Spleen (tissue), 11 donors: ENCODE measurements at regions not wholly inside any gene's neighbourhood (a gene's known extent, or its start where the extent isn't known, plus 50 kb on each side); places are given as distances from the start of the nearest gene placed in this dataset.

Experiments used
- DNase-seq: peaks from one replicate; pipeline ENCODE4 v3.0.0-alpha.2; 2020
- H3K27ac ChIP-seq, 8 donors: fragments of 200-600 bp; sonication (generic) in 7 of 8; 1 replicate in 4 of 8; 2 replicates in 4 of 8; pipeline versions ENCODE4 v1.5.0 to v1.8.0; 2016 to 2021; ENCODE audit warnings: inconsistent platforms in 4 of 8, mild to moderate bottlenecking in 4 of 8, moderate library complexity in 1 of 8
- H3K27me3 ChIP-seq, 7 donors: fragments of 200-600 bp; sonication (generic) in 6 of 7; replicated peaks in 1 of 7; 1 replicate in 4 of 7; 2 replicates in 3 of 7; pipeline versions ENCODE4 v1.5.0 to v1.8.0; 2016 to 2021; ENCODE audit warnings: inconsistent platforms in 3 of 7, mild to moderate bottlenecking in 1 of 7
- H3K36me3 ChIP-seq, 6 donors: fragments of 200-600 bp; sonication (generic) in 5 of 6; 1 replicate in 4 of 6; 2 replicates in 2 of 6; pipeline versions ENCODE4 v1.5.0 to v1.8.0; 2016 to 2021; ENCODE audit warnings: inconsistent platforms in 2 of 6
- H3K4me1 ChIP-seq, 6 donors: fragments of 200-600 bp; sonication (generic) in 5 of 6; 1 replicate in 3 of 6; 2 replicates in 3 of 6; pipeline versions ENCODE4 v1.5.0 to v1.8.0; 2016 to 2021; ENCODE audit warnings: inconsistent platforms in 3 of 6
- H3K4me3 ChIP-seq, 8 donors: fragments of 200-600 bp; sonication (generic) in 7 of 8; 1 replicate in 4 of 8; 2 replicates in 4 of 8; pipeline versions ENCODE4 v1.5.0 to v1.8.0; 2016 to 2021; ENCODE audit warnings: inconsistent platforms in 4 of 8, mild to moderate bottlenecking in 4 of 8, moderate library complexity in 2 of 8
- H3K9me3 ChIP-seq, 8 donors: fragments of 200-600 bp; sonication (generic) in 7 of 8; 1 replicate in 4 of 8; 2 replicates in 4 of 8; pipeline versions ENCODE4 v1.5.0 to v1.8.0; 2016 to 2021; ENCODE audit warnings: inconsistent platforms in 4 of 8
- POLR2A ChIP-seq, 3 donors: fragments of 450-650 bp; IDR thresholded peaks; one replicate each; pipeline ENCODE4 v1.5.1; 2017; ENCODE audit warnings: antibody characterized with exemption in 3 of 3, mild to moderate bottlenecking in 1 of 3
- POLR2AphosphoS5 ChIP-seq, 3 donors: sonication (generic); formaldehyde crosslinking; IDR thresholded peaks; one replicate each; pipeline ENCODE4 v1.5.1; 2017; ENCODE audit warnings: antibody characterized with exemption in 3 of 3
- WGBS, 5 donors: extraction: QIAGEN DNeasy Blood & Tissue Kit in 3 of 5; methylation state at CpG; one replicate each; pipeline versions ENCODE4 v1.1.5 to v1.1.7; 2013 to 2018; 5-methylcytosine and 5-hydroxymethylcytosine counted together
- intact Hi-C: fragments of 100-400 bp; cut with DNase I; formaldehyde crosslinking; loops from one replicate; pipeline ENCODE4 v1.15.0; 2023; ENCODE audit warnings: low total_unique reads
- TF ChIP-seq, protein P1 (sequence below), 11 experiments: fragments of 200-600 bp in 7 of 11; fragments of 450-650 bp in 4 of 11; sonication (generic) in 4 of 11; IDR thresholded peaks in 8 of 11; conservative IDR thresholded peaks in 3 of 11; 1 replicate in 7 of 11; 2 replicates in 4 of 11; pipeline versions ENCODE4 v1.4.0 to v1.8.0; 2016 to 2021; ENCODE audit warnings: antibody characterized with exemption in 11 of 11, inconsistent platforms in 4 of 11, mild to moderate bottlenecking in 1 of 11
- donor health status: healthy with polysubstance abuse.
- donor health status: DM: no; HTN: no; CAD: no; lungs with moderate emphysema.
- donor health status: DM: no; HTN: no; CAD: no.
- donor health status: Bipolar disorder and iron deficiency.
- donor health status: healthy.
- donor health status: DM: no; HTN: no; CAD: no.
- donor health status: DM: yes; HTN: yes; CAD: no.

DNA sequence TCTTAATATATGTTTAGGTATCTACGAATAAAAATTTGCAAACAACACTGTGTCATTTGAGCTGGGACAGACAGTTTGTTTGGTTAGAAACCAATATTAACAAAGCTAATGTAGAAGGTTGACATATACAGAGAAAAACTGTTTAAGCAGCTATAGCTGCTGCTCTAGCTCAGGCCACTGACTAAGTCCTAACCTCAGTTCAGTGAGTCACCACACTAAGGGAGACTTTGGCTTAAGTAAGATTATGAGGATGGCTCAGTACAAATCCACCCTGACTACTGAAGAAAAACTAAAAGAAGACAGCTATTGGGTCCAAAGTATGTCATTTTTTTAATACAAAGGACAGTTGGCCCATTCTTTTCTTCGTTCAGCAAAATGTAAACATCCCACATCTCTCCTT lies 717.3 kb upstream of the ACTRT1 start:
- no peaks in the 10 kb centered on the region for H3K27me3 ChIP-seq
- 65 to 90% (median 76%) methylated on average over 2 of the region's 2 CpGs for WGBS, 5 donors
- no peaks in the 10 kb centered on the region for H3K4me1 ChIP-seq
- no peak overlapping the region for H3K4me3 ChIP-seq
- no peak overlapping the region for H3K27ac ChIP-seq
- H3K36me3 ChIP-seq = no peaks in the 10 kb centered on the region
- intact Hi-C loops = no loop called here
- TF ChIP-seq, protein P1, sequence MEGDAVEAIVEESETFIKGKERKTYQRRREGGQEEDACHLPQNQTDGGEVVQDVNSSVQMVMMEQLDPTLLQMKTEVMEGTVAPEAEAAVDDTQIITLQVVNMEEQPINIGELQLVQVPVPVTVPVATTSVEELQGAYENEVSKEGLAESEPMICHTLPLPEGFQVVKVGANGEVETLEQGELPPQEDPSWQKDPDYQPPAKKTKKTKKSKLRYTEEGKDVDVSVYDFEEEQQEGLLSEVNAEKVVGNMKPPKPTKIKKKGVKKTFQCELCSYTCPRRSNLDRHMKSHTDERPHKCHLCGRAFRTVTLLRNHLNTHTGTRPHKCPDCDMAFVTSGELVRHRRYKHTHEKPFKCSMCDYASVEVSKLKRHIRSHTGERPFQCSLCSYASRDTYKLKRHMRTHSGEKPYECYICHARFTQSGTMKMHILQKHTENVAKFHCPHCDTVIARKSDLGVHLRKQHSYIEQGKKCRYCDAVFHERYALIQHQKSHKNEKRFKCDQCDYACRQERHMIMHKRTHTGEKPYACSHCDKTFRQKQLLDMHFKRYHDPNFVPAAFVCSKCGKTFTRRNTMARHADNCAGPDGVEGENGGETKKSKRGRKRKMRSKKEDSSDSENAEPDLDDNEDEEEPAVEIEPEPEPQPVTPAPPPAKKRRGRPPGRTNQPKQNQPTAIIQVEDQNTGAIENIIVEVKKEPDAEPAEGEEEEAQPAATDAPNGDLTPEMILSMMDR (IDR thresholded peaks at IDR 0.05 in 8 of 11, conservative IDR thresholded peaks at IDR 0.05 in 3 of 11) = no peak
- TF ChIP-seq POLR2AphosphoS5 (IDR thresholded peaks at IDR 0.05) (no peak), POLR2A (IDR thresholded peaks at IDR 0.05) (no peak)
- no peak for DNase-seq
- H3K9me3 ChIP-seq = peaks cover 0 to 11% (median 0%) of the 10 kb centered on the region in 8 donors

DNA sequence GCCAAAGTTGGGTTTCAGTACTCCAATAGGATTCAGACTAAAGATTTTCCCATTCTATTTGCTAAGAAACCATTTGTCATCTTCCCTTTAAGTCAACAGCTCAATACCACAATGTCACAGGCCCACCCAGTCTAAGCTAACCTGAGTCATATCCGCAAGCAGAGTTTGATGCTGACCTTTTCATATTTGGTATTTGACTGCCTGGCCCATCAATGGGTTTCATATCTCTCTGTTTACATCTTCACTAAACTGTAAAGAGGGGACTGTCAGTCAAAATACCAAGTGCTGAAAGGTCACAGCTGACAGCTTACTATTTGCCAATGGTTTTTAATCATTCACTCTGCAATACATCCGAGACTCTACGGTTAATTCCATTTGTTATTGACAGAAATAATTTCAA lies 707.5 kb upstream of the ACTRT1 start:
- Histone ChIP-seq H3K4me1 (no peaks in the 10 kb centered on the region), H3K9me3 (no peaks in the 10 kb centered on the region), H3K27me3 (no peaks in the 10 kb centered on the region), H3K36me3 (no peaks in the 10 kb centered on the region), H3K4me3 (no peak overlapping the region), H3K27ac (no peak overlapping the region)
- TF ChIP-seq, protein P1 (IDR thresholded peaks at IDR 0.05 in 8 of 11, conservative IDR thresholded peaks at IDR 0.05 in 3 of 11) = no peak
- TF ChIP-seq POLR2AphosphoS5 (IDR thresholded peaks at IDR 0.05) (no peak), POLR2A (IDR thresholded peaks at IDR 0.05) (no peak)
- no peak for DNase-seq
- intact Hi-C loops = no loop called here
- WGBS, 5 donors = 70 to 87% (median 79%) methylated on average over 3 of the region's 3 CpGs

DNA sequence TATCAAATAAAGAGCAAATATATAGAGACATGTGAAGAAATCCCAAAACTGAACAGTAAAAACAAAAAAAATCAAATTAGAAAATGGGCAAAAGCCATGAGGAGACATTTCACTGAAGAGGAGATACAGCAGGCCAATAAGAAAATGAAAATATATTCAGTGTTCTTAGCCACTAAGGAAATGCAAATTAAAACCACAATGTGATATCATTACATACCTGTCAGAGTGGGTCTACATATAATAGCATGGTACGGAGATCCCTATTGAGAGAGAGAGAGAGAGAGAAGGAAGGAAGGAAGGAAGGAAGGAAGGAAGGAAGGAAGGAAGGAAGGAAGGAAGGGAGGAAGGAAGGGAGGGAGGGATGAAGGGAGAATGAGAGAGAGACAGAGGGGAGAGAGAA lies 707.0 kb upstream of the ACTRT1 start:
- no peak overlapping the region for H3K4me3 ChIP-seq
- H3K27me3 ChIP-seq = no peaks in the 10 kb centered on the region
- 61 to 92% (median 69%) methylated on average over 1 of the region's 1 CpG for WGBS, 5 donors
- no peaks in the 10 kb centered on the region for H3K9me3 ChIP-seq
- intact Hi-C loops = no loop called here
- no peak for DNase-seq
- no peak overlapping the region for H3K27ac ChIP-seq
- no peaks in the 10 kb centered on the region for H3K4me1 ChIP-seq
- TF ChIP-seq, protein P1 (IDR thresholded peaks at IDR 0.05 in 8 of 11, conservative IDR thresholded peaks at IDR 0.05 in 3 of 11) = no peak
- no peak for TF ChIP-seq POLR2A (IDR thresholded peaks at IDR 0.05)
- no peak for TF ChIP-seq POLR2AphosphoS5 (IDR thresholded peaks at IDR 0.05)
- H3K36me3 ChIP-seq = no peaks in the 10 kb centered on the region

DNA sequence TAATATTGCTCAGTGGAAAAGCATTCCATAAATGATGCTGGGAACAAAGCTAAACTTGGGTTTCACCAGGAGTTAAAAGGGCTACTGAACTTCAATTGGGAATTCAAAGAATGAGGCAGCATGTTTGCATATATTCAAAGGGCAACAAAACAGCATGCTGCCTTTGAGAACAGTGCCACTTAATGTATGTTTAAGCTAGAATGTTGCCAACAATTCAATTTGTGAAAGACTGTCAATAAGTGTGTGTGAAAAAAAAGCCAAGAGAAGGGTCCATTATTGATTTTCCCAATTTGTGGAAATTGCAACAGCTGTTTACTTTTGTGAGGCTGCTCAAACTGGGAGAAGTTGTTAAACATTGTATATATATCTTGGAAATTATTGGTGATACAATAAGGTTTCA lies 701.9 kb upstream of the ACTRT1 start:
- Histone ChIP-seq H3K4me3 (no peak overlapping the region), H3K27me3 (no peaks in the 10 kb centered on the region), H3K36me3 (no peaks in the 10 kb centered on the region), H3K9me3 (no peaks in the 10 kb centered on the region), H3K27ac (no peak overlapping the region), H3K4me1 (no peaks in the 10 kb centered on the region)
- TF ChIP-seq POLR2AphosphoS5 (IDR thresholded peaks at IDR 0.05) (no peak), POLR2A (IDR thresholded peaks at IDR 0.05) (no peak)
- TF ChIP-seq, protein P1 (IDR thresholded peaks at IDR 0.05 in 8 of 11, conservative IDR thresholded peaks at IDR 0.05 in 3 of 11) = no peak
- DNase-seq = no peak
- intact Hi-C loops = no loop called here
